SKM-1 treated with dmso at 0.1 percent for 144 hours (cell line): ENCODE measurements at regions not wholly inside any gene's neighbourhood (a gene's known extent, or its start where the extent isn't known, plus 50 kb on each side); places are given as distances from the start of the nearest gene placed in this dataset.

Experiments
- DNase-seq: peaks from one replicate; lab custom pipeline; 2025; ENCODE audit not compliant: unreplicated experiment; lab: John Stamatoyannopoulos, UW

GRCh38 chr5:8376478-8376877, 507.5 kb downstream of the MTRR start:
- no peak for DNase-seq

- no peak for DNase-seq
These were observed 513.0 kb downstream of the MTRR start for GRCh38 chr5:8381972-8382371.

DNA sequence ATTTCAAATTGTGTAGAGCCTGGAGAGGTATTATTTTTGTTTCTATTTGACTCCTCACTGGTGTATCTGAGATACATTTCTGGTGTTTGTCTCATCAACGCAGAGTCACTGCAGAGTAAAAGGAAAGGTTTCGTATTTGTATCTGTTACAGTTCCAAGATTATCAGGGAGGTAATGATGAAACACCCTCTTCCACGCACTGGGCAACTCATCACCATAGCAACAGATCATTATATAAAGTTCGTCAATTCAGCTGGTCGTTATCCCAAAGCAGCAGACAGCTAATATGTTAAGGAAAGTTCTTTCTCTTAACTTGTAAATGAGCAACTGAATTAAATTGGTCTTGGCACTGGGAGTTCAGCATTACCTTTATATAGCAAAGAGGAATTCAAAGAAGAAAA, 513.5 kb downstream of the MTRR start:
- DNase-seq = no peak

DNA sequence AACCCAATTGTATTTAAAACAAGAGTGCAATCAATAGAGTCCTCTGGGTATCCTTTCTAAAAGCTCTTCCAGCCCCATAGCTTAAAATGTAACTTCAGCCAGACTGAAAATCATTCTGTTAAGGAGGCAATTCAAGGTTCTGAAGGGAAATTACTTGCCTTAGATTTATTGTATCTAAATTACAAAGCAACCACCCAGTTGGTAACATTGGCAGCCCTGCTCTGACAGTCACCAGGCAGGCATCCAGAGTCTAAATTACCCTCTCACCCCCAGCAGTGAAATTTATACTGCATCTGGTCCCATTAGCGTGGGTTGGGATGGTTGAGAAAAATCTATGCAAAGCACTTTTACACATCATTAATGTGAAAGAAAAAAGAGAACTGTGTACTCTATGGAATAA, 514.7 kb downstream of the MTRR start:
- DNase-seq = no peak

- no peak for DNase-seq
These were observed 517.9 kb downstream of the MTRR start for GRCh38 chr5:8386719-8387288.

- DNase-seq = no peak
These were observed 523.0 kb downstream of the MTRR start for GRCh38 chr5:8391911-8392310.

GRCh38 chr5:8393240-8393639, 524.3 kb downstream of the MTRR start:
- DNase-seq = no peak

- no peak for DNase-seq
These were observed 526.0 kb downstream of the MTRR start for GRCh38 chr5:8394965-8395364.

GRCh38 chr5:8396246-8396645, 527.3 kb downstream of the MTRR start:
- DNase-seq = no peak

- no peak for DNase-seq
These were observed 527.8 kb downstream of the MTRR start for GRCh38 chr5:8396756-8397155.

DNA sequence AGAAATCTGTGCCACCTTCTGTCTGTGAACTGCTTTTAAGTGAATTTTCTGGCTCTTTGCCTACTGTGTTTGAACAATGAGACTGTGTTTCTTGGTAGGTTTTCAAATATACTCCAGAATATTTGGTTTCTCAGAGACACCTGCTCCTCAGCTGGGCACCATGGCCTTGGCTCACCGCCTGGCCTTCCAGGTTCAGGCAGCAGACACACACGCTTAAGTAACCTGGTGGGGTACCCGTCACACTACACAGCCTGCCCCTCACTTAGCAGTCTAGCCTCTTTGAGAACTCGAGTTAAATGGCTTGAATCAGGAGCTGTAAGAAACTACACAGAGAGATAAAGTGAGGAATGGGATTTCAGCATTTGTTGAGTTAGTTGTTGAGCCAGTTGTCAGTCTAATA, 530.5 kb downstream of the MTRR start:
- DNase-seq = no peak

GRCh38 chr5:8408258-8408657, 539.3 kb downstream of the MTRR start:
- no peak for DNase-seq

DNA sequence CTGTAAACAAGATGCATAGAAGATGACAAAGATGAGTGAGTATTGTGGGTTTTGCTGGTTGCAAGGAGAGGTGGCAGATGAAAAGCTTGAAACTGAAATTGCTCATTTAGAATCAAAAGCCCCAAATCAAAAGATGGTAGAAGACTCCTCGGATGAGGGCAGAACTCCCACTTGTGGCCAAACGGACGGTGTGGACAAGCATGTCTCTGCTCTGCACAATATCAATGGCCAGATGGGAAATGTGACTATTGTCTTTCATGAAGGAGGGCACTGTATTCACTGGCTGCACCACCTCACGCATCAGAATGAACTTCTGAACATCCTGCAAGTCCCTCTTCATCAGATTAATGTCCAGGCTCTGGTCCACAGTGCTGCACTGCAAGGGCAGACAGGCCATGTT, 541.7 kb downstream of the MTRR start:
- DNase-seq = no peak

DNA sequence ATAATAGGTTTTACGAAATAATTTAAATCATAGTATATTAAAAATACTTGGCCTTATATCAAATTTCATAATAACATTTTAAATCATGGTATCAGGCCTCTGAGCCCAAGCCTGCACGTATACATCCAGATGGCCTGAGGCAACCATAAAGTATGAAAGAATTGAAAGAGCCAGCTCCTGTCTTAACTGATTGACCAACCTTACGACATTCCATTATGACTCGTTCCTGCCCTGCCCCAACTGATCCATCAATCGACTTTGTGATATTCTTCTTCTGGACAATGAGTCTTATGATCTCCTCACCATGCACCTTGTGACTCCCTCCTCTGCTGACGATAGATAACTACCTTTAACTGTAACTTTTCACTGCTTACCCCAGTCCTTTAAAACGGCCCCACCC, 545.0 kb downstream of the MTRR start:
- DNase-seq = no peak

- no peak for DNase-seq
These were observed 548.5 kb downstream of the MTRR start for GRCh38 chr5:8417316-8418048.

- DNase-seq = no peak
These were observed 549.1 kb downstream of the MTRR start for GRCh38 chr5:8418049-8418426.

- DNase-seq = no peak
These were observed 561.1 kb downstream of the MTRR start for GRCh38 chr5:8429778-8430758.

DNA sequence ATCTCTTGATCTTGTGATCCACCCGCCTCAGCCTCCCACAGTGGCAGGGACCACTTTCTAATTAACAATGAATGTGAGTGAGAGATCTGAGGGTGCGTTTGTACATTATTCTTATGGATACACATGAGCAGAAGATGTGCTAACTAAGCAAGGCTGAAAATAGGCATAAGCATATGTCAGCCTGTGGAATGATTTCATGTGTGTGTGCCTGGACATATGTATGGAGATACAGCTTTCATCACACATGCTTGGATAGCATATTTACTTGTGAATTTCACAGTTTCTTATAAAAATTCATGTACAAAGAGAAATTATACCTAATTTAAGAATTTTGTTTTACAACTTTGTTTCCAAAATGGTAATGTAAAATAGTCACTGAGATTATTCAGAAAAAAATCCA, 565.6 kb downstream of the MTRR start:
- DNase-seq = no peak

DNA sequence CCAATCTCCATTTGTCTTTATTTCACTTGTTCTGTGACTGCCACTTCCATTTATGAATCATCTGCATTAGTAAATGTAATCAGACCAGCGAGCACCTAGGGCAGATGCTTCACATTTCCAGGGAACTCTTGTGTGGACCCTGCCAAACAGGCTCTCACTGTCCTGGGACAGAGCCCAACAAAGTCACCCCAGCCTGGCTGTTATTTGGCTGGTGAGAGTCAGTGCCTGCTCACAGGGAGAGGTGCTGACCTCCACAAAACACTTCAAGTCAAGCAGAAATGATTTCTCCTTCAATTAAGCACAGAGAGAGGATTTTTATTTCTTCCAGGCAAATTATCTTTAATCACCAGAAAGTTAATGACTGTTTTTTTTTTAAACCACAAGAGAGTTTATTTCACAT, 568.0 kb downstream of the MTRR start:
- no peak for DNase-seq

- no peak for DNase-seq
These were observed 576.2 kb downstream of the MTRR start for GRCh38 chr5:8445139-8445538.

DNA sequence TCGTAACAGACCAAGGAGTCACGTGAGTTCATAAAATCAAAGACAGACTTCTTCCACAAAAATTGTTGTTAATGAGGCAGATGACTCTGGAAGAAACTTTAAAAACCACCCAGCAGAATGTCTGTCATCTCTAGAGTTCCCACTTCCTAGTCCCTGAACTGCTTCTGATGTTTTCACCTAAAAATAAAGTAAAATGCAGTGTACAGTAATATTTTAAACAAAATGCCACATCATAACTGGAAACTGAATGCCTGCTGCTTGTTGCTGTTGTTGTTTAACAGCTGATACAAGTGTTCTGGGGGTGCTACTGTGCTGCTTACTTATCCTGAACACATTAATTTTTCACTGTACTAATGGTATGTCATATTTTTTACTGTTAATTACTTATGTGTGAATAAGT, 577.2 kb downstream of the MTRR start:
- DNase-seq = no peak

DNA sequence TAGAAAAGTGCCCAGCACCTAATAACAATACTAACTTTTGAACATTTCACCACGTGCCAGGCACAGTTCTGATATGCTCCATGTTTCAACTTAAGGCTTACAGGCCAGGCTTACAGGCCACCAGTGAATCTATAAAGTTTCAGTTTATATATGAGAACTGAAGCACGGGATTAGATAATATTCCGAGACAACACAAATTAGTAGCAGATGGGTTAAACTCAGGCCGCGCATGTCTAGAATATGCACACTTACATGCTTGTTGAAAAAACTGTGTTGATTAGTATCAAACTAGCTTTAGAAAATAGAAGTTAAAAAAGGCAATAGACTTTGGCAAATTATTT, 587.9 kb downstream of the MTRR start:
- DNase-seq = no peak
